ENCODE measurements at regions not wholly inside any gene's neighbourhood (a gene's known extent, or its start where the extent isn't known, plus 50 kb on each side); places are given as distances from the start of the nearest gene placed in this dataset.

DNA sequence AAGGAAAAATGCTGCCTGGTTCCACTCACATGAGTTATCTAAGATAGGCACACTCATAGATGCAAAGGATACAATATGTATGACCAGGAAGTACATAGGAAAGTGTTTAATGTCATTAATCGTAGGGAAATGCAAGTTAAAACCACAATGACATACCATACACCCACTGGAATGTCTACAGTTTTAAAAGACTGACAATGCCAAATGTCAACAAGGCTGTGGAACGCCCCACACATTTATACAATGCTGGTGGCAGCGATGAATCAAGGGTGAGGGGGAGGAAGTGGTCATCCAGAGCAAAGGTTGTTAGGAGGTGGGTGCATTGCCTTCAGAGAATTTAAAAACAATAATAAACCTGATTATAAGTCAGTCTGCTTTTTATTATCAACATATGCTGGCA is 437.8 kb downstream of the ARHGEF28 start:
- H3K4me3 ChIP-seq (ENCODE audit: low read depth, low read length), result no peak overlapping the region
- ChIA-PET POLR2A (no interaction called here), CTCF (no interaction called here)
- TF ChIP-seq, protein P1, sequence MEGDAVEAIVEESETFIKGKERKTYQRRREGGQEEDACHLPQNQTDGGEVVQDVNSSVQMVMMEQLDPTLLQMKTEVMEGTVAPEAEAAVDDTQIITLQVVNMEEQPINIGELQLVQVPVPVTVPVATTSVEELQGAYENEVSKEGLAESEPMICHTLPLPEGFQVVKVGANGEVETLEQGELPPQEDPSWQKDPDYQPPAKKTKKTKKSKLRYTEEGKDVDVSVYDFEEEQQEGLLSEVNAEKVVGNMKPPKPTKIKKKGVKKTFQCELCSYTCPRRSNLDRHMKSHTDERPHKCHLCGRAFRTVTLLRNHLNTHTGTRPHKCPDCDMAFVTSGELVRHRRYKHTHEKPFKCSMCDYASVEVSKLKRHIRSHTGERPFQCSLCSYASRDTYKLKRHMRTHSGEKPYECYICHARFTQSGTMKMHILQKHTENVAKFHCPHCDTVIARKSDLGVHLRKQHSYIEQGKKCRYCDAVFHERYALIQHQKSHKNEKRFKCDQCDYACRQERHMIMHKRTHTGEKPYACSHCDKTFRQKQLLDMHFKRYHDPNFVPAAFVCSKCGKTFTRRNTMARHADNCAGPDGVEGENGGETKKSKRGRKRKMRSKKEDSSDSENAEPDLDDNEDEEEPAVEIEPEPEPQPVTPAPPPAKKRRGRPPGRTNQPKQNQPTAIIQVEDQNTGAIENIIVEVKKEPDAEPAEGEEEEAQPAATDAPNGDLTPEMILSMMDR (IDR thresholded peaks at IDR 0.05; ENCODE audit: low read depth, low read length), result no peak
- no peak overlapping the region for H3K27ac ChIP-seq (ENCODE audit: low read depth, low read length)
- no peaks in the 10 kb centered on the region for H3K9me3 ChIP-seq (ENCODE audit: control insufficient read depth, insufficient read depth, low read length)
- no peaks in the 10 kb centered on the region for H3K27me3 ChIP-seq (ENCODE audit: control insufficient read depth, insufficient read depth, low read length)
- DNase-seq (ENCODE audit: low read depth, low spot score), result peak; percentile 26

DNA sequence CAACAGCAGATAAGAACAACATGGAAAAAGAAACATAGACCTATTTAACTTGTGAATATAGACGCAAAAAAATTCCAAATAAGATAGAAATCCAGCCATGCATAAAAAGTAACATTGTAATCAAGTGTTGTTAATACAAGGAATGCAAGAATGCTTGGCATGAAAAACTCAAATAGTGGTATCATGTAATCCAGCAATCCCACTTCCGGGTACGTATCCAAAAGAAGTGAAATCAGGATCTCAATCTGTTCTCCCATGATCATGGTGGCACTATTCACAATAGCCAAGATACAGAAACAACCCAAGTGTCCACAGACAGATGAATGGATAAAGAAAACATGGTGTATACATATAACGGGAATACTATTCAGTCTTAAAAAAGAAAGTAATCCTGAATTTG is 437.4 kb downstream of the ARHGEF28 start:
- Histone ChIP-seq H3K27ac (ENCODE audit: low read depth, low read length) (no peak overlapping the region), H3K4me3 (ENCODE audit: low read depth, low read length) (no peak overlapping the region), H3K9me3 (ENCODE audit: control insufficient read depth, insufficient read depth, low read length) (no peaks in the 10 kb centered on the region), H3K27me3 (ENCODE audit: control insufficient read depth, insufficient read depth, low read length) (no peaks in the 10 kb centered on the region)
- CTCF ChIA-PET, result no interaction called here
- TF ChIP-seq, protein P1 (IDR thresholded peaks at IDR 0.05; ENCODE audit: low read depth, low read length), result no peak
- no peak for DNase-seq (ENCODE audit: low read depth, low spot score)
- POLR2A ChIA-PET, result no interaction called here

DNA sequence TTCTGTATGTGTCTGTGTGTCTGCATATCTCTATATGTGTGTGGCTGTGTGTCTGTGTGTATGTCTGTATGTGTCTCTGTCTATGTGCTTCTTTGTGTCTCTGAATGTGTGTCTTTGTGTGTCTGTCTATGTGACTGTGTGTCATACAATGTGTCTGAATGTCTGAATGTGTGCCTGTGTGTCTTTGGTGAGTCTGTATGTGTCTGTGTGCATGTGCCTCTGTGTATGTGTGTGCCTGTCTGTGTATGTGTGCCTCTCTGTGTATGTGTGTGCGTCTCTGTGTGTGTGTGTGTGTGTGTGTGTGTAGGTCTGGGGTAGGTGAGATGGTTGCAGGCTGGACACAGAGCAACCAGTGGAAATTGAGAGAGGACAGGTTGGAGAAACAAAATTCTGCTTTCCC is 435.3 kb downstream of the ARHGEF28 start:
- ChIA-PET POLR2A (no interaction called here), CTCF (no interaction called here)
- TF ChIP-seq, protein P1 (IDR thresholded peaks at IDR 0.05; ENCODE audit: low read depth, low read length), result no peak
- Histone ChIP-seq H3K4me3 (ENCODE audit: low read depth, low read length) (no peak overlapping the region), H3K27ac (ENCODE audit: low read depth, low read length) (no peak overlapping the region), H3K27me3 (ENCODE audit: control insufficient read depth, insufficient read depth, low read length) (no peaks in the 10 kb centered on the region), H3K9me3 (ENCODE audit: control insufficient read depth, insufficient read depth, low read length) (no peaks in the 10 kb centered on the region)
- no peak for DNase-seq (ENCODE audit: low read depth, low spot score)

DNA sequence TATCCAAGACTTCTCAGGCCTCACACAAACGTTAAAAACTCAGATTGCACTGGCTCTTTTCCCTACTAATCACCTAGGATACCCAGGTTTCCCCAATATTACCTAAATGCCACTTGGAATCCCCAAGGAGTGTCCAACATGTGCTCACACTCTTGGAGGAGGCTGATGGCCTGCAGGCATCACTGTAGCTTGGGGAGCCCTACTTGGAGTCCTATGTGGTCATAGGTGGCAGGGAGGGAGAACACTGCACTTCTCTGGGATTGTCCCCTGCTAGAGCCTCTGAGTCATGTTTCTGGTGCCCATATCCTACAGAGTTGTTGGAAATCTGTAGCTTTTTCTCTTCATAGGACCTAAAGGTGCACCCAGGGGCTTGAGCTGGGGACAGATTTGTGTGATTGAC is 433.7 kb downstream of the ARHGEF28 start:
- no peak for DNase-seq (ENCODE audit: low read depth, low spot score)
- ChIA-PET CTCF (no interaction called here), POLR2A (no interaction called here)
- Histone ChIP-seq H3K27me3 (ENCODE audit: control insufficient read depth, insufficient read depth, low read length) (no peaks in the 10 kb centered on the region), H3K27ac (ENCODE audit: low read depth, low read length) (no peak overlapping the region), H3K9me3 (ENCODE audit: control insufficient read depth, insufficient read depth, low read length) (no peaks in the 10 kb centered on the region), H3K4me3 (ENCODE audit: low read depth, low read length) (no peak overlapping the region)
- TF ChIP-seq, protein P1 (IDR thresholded peaks at IDR 0.05; ENCODE audit: low read depth, low read length), result no peak

DNA sequence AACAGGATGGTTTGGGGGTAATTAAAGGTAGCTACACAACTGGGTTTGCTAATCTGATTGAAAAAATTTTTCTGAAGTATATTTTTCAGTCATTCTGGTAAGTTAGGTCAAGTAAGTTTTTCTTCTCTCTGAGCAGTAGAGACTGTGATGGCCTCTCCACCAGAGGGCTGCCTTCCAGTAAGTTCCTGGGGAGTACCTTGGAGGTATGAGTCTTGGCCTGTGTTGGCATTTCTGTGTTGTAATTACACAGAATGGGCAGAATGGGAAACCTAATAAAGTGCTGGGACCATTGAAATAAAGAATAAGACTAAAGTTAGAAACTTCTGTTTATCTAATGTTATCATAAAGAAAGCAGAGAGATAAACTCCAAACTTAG is 430.8 kb downstream of the ARHGEF28 start:
- no peak overlapping the region for H3K4me3 ChIP-seq (ENCODE audit: low read depth, low read length)
- H3K9me3 ChIP-seq (ENCODE audit: control insufficient read depth, insufficient read depth, low read length), result no peaks in the 10 kb centered on the region
- DNase-seq (ENCODE audit: low read depth, low spot score), result no peak
- ChIA-PET CTCF (interaction anchor here (0.6 to 1.4 kb wide), 6 partner anchors 10 to 613 kb away, joined by 3 to 6 read pairs (median 4); no protein-coding TSS in a partner anchor), POLR2A (no interaction called here)
- H3K27me3 ChIP-seq (ENCODE audit: control insufficient read depth, insufficient read depth, low read length), result no peaks in the 10 kb centered on the region
- TF ChIP-seq, protein P1 (IDR thresholded peaks at IDR 0.05; ENCODE audit: low read depth, low read length), result peak; percentile 56
- H3K27ac ChIP-seq (ENCODE audit: low read depth, low read length), result no peak overlapping the region
